IMR-90 (cell line): ENCODE measurements at regions not wholly inside any gene's neighbourhood (a gene's known extent, or its start where the extent isn't known, plus 50 kb on each side); places are given as distances from the start of the nearest gene placed in this dataset.

Experiments used
- ATAC-seq: fragments of 200-7000 bp; cut with Tn5 transposase; 2 replicates; pipeline ENCODE4 v1.9.1; 2020; ENCODE audit warnings: low read depth, mild to moderate bottlenecking, moderate library complexity
- BruUV-seq: library from RNA; stranded (reverse); fragments of 400-500 nt; replicated peaks from 2 replicates; lab custom pipeline; 2021; lab: Mats Ljungman, UMichigan
- CTCF ChIA-PET: fragments of 300-600 bp; formaldehyde crosslinking; extraction: SDS; loops from one replicate; lab custom pipeline; 2021; ENCODE audit warnings: antibody characterized with exemption; lab: Yijun Ruan, JAX
- POLR2A ChIA-PET: fragments of 300-600 bp; sonication (Branson Sonifier 250); formaldehyde crosslinking; loops from one replicate; lab custom pipeline; 2022; ENCODE audit warnings: antibody characterized with exemption; ENCODE audit not compliant: unreplicated experiment; lab: Charles Lee
- DNase-seq: peaks from one replicate; pipeline ENCODE4 v3.0.0; 2013
- H2AFZ ChIP-seq: replicated peaks from 2 replicates; pipeline ENCODE3; 2013; ENCODE audit warnings: low read length, mild to moderate bottlenecking; ENCODE audit not compliant: poor library complexity
- H2AK5ac ChIP-seq: 2 replicates; pipeline ENCODE4 v1.6.1; 2013; ENCODE audit warnings: low read depth, low read length, inconsistent platforms
- H2AK9ac ChIP-seq: replicated peaks from 2 replicates; pipeline ENCODE3; 2013; ENCODE audit warnings: mild to moderate bottlenecking, low read depth, low read length, moderate library complexity; ENCODE audit not compliant: poor library complexity
- H2BK120ac ChIP-seq: 2 replicates; pipeline ENCODE4 v1.6.1; 2013; ENCODE audit warnings: low read depth, low read length, inconsistent platforms
- H2BK15ac ChIP-seq: 3 replicates; pipeline ENCODE4 v1.6.1; 2013; ENCODE audit warnings: low read depth, low read length, inconsistent platforms
- H2BK20ac ChIP-seq: 2 replicates; pipeline ENCODE4 v1.6.1; 2013; ENCODE audit warnings: low read depth, mild to moderate bottlenecking, inconsistent platforms, low read length, moderate library complexity
- H2BK5ac ChIP-seq: 2 replicates; pipeline ENCODE4 v1.6.1; 2013; ENCODE audit warnings: mild to moderate bottlenecking, low read depth, low read length, inconsistent platforms; ENCODE audit not compliant: poor library complexity, severe bottlenecking
- H3K14ac ChIP-seq: replicated peaks from 2 replicates; pipeline ENCODE4 v1.6.1; 2013; ENCODE audit warnings: low read depth, low read length, inconsistent platforms
- H3K18ac ChIP-seq: 2 replicates; pipeline ENCODE4 v1.6.1; 2013; ENCODE audit warnings: low read depth, low read length, control low read depth
- H3K23ac ChIP-seq: 2 replicates; pipeline ENCODE4 v1.6.1; 2013; ENCODE audit warnings: low read depth, low read length, inconsistent platforms
- H3K27ac ChIP-seq: 2 replicates; pipeline ENCODE4 v1.5.1; 2013; ENCODE audit warnings: mild to moderate bottlenecking, control low read depth, low read length; ENCODE audit not compliant: insufficient read depth
- H3K27me3 ChIP-seq: 2 replicates; pipeline ENCODE4 v1.6.1; 2013; ENCODE audit warnings: low read length; ENCODE audit not compliant: control insufficient read depth, insufficient read depth
- H3K36me3 ChIP-seq: 2 replicates; pipeline ENCODE4 v1.6.1; 2013; ENCODE audit warnings: low read length, mixed read lengths; ENCODE audit not compliant: control insufficient read depth, insufficient read depth
- H3K4ac ChIP-seq: 2 replicates; pipeline ENCODE4 v1.6.1; 2013; ENCODE audit warnings: low read depth, low read length, inconsistent platforms
- H3K4me1 ChIP-seq: 2 replicates; pipeline ENCODE4 v1.6.1; 2013; ENCODE audit warnings: low read length, mixed read lengths; ENCODE audit not compliant: control insufficient read depth, insufficient read depth
- H3K4me2 ChIP-seq: 2 replicates; pipeline ENCODE4 v1.6.1; 2013; ENCODE audit warnings: low read depth, mild to moderate bottlenecking, control low read depth, low read length, moderate library complexity
- H3K4me3 ChIP-seq: 2 replicates; pipeline ENCODE4 v1.5.1; 2013; ENCODE audit warnings: low read depth, mild to moderate bottlenecking, control low read depth, low read length, moderate library complexity; ENCODE audit not compliant: insufficient read depth
- H3K56ac ChIP-seq: 2 replicates; pipeline ENCODE4 v1.6.1; 2013; ENCODE audit warnings: low read length, inconsistent platforms; ENCODE audit not compliant: insufficient read depth; ENCODE audit errors: extremely low read depth
- H3K79me1 ChIP-seq, 2 experiments: 2 replicates each; pipeline ENCODE4 v1.6.1; 2013; ENCODE audit warnings: low read length in 2 of 2, inconsistent platforms in 1 of 2, low read depth in 1 of 2
- H3K9ac ChIP-seq: 2 replicates; pipeline ENCODE4 v1.6.1; 2013; ENCODE audit warnings: low read depth, low read length, control low read depth
- H3K9me1 ChIP-seq: 2 replicates; pipeline ENCODE4 v1.6.1; 2013; ENCODE audit warnings: low read length, inconsistent platforms; ENCODE audit not compliant: insufficient read depth
- H3K9me3 ChIP-seq: 2 replicates; pipeline ENCODE4 v1.6.1; 2013; ENCODE audit warnings: low read length; ENCODE audit not compliant: control insufficient read depth, insufficient read depth
- H4K20me1 ChIP-seq: 2 replicates; pipeline ENCODE4 v1.6.1; 2013; ENCODE audit warnings: low read length, inconsistent platforms; ENCODE audit not compliant: insufficient read depth
- H4K5ac ChIP-seq: 2 replicates; pipeline ENCODE4 v1.6.1; 2013; ENCODE audit warnings: mild to moderate bottlenecking, low read depth, low read length, control low read depth
- H4K8ac ChIP-seq, 2 experiments: 2 replicates each; pipeline ENCODE4 v1.6.1; 2013; ENCODE audit warnings: low read depth in 2 of 2, low read length in 2 of 2, control low read depth in 1 of 2, inconsistent platforms in 1 of 2
- H4K91ac ChIP-seq: 2 replicates; pipeline ENCODE4 v1.6.1; 2013; ENCODE audit warnings: low read depth, low read length, inconsistent platforms; ENCODE audit not compliant: insufficient read depth
- BHLHE40 ChIP-seq: fragments of 150-350 bp; IDR thresholded peaks from 2 replicates; pipeline ENCODE4 v1.6.1; 2016; ENCODE audit warnings: mild to moderate bottlenecking, low read depth, low read length
- CEBPB ChIP-seq: IDR thresholded peaks from 2 replicates; pipeline ENCODE4 v1.6.1; 2012; ENCODE audit warnings: low read depth, low read length, improper control_type of control experiment
- CHD1 ChIP-seq: IDR thresholded peaks from 2 replicates; pipeline ENCODE4 v1.6.1; 2012; ENCODE audit warnings: low read depth, low read length, improper control_type of control experiment
- FOS ChIP-seq: fragments of 150-350 bp; IDR thresholded peaks from 2 replicates; pipeline ENCODE4 v1.6.1; 2016; ENCODE audit warnings: low read depth, low read length
- MAFK ChIP-seq: IDR thresholded peaks from 2 replicates; pipeline ENCODE4 v1.6.1; 2012; ENCODE audit warnings: low read depth, low read length, improper control_type of control experiment
- MAZ ChIP-seq: IDR thresholded peaks from 2 replicates; pipeline ENCODE4 v1.6.1; 2012; ENCODE audit warnings: low read depth, mild to moderate bottlenecking, low read length, improper control_type of control experiment, moderate library complexity, borderline replicate concordance
- MXI1 ChIP-seq: IDR thresholded peaks from 2 replicates; pipeline ENCODE4 v1.6.1; 2012; ENCODE audit warnings: low read depth, mild to moderate bottlenecking, low read length, moderate library complexity, borderline replicate concordance
- NFE2L2 ChIP-seq: fragments of 150-350 bp; IDR thresholded peaks from 2 replicates; pipeline ENCODE4 v1.6.1; 2016; ENCODE audit warnings: low read depth, mild to moderate bottlenecking, low read length
- POLR2A ChIP-seq: IDR thresholded peaks from 2 replicates; pipeline ENCODE4 v1.6.1; 2012; ENCODE audit warnings: mild to moderate bottlenecking, low read depth, low read length
- RAD21 ChIP-seq: IDR thresholded peaks from 2 replicates; pipeline ENCODE4 v1.6.1; 2012; ENCODE audit warnings: low read length, improper control_type of control experiment
- RCOR1 ChIP-seq: IDR thresholded peaks from 2 replicates; pipeline ENCODE4 v1.6.1; 2012; ENCODE audit warnings: mild to moderate bottlenecking, low read length, improper control_type of control experiment; ENCODE audit not compliant: insufficient replicate concordance
- RFX5 ChIP-seq: IDR thresholded peaks from 2 replicates; pipeline ENCODE4 v1.8.0; 2012; ENCODE audit warnings: low read depth, mild to moderate bottlenecking, low read length, moderate library complexity
- SMC3 ChIP-seq: fragments of 150-350 bp; IDR thresholded peaks from 2 replicates; pipeline ENCODE4 v1.6.1; 2016; ENCODE audit warnings: low read depth, mild to moderate bottlenecking, antibody characterized with exemption, low read length, moderate library complexity
- WGBS, 2 experiments: methylation state at CpG; one replicate each; pipeline versions ENCODE4 v1.1.5 to v1.1.7; 2013; ENCODE audit warnings: missing lambda C conversion rate in 2 of 2; ENCODE audit not compliant: insufficient read length in 1 of 2; ENCODE audit errors: extremely low coverage in 2 of 2; 5-methylcytosine and 5-hydroxymethylcytosine counted together
- dilution Hi-C: fragments of 300-500 bp; cut with HindIII; formaldehyde crosslinking; loops from one replicate; pipeline ENCODE4 v1.14.3; 2018; ENCODE audit warnings: low sequenced_read_pairs; ENCODE audit not compliant: unreplicated experiment
- in situ Hi-C: fragments of 300-500 bp; cut with MboI; formaldehyde crosslinking; loops from 3 replicates; pipeline ENCODE4 v1.14.3; 2019; ENCODE audit warnings: low sequenced_read_pairs, inconsistent platforms, mixed read lengths
- intact Hi-C: fragments of 100-400 bp; cut with micrococcal nuclease; formaldehyde crosslinking; loops from 2 replicates; pipeline ENCODE4 v1.10.0; 2022
- TF ChIP-seq, protein P1 (sequence below): conservative IDR thresholded peaks from 2 replicates; pipeline ENCODE4 v1.5.1; 2012; ENCODE audit warnings: mild to moderate bottlenecking, low read depth, low read length, improper control_type of control experiment
- TF ChIP-seq, protein P2 (sequence below): fragments of 150-350 bp; IDR thresholded peaks from 2 replicates; pipeline ENCODE4 v1.6.1; 2017; ENCODE audit warnings: mild to moderate bottlenecking, antibody characterized with exemption, low read length, low read depth
- TF ChIP-seq, protein P3 (sequence below): fragments of 150-350 bp; IDR thresholded peaks from 2 replicates; pipeline ENCODE4 v1.6.1; 2016; ENCODE audit warnings: low read depth, mild to moderate bottlenecking, low read length, moderate library complexity, borderline replicate concordance

DNA sequence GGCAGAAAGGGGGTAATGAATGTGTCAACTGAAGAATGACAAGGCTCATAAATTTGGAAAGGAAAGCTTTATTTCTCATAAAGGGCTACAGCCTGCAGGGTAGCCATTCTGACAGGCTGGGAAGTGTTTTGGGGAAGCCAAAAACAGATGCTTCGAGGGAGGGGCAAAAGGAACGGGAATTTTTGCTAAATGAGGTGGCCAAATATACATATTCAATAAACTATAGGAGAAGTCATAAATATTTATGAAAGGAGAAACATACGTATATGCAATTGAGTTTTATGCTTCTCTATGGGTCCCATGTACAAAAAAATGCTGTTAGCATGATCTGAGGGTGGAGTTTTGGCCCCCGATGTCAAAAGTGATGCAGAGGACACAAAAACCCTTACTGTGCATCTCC lies 180.7 kb downstream of the FNDC1 start:
- H3K9ac ChIP-seq, result no peak overlapping the region
- no peak overlapping the region for H3K23ac ChIP-seq
- ChIA-PET CTCF (no interaction called here), POLR2A (no interaction called here)
- no peak overlapping the region for H3K56ac ChIP-seq
- H2BK20ac ChIP-seq, result no peak overlapping the region
- no peak overlapping the region for H3K18ac ChIP-seq
- no peak overlapping the region for H4K8ac ChIP-seq
- intact Hi-C loops (no loop called here), dilution Hi-C loops (no loop called here), in situ Hi-C loops (no loop called here)
- DNase-seq, result no peak
- no peak overlapping the region for H2AK9ac ChIP-seq
- ATAC-seq, result no peak
- TF ChIP-seq MAZ (no peak), BHLHE40 (no peak), MXI1 (no peak), MAFK (no peak), POLR2A (no peak), CHD1 (no peak), CEBPB (no peak), RCOR1 (no peak), RAD21 (no peak), NFE2L2 (no peak), SMC3 (no peak), RFX5 (no peak), FOS (no peak)
- TF ChIP-seq, protein P1, sequence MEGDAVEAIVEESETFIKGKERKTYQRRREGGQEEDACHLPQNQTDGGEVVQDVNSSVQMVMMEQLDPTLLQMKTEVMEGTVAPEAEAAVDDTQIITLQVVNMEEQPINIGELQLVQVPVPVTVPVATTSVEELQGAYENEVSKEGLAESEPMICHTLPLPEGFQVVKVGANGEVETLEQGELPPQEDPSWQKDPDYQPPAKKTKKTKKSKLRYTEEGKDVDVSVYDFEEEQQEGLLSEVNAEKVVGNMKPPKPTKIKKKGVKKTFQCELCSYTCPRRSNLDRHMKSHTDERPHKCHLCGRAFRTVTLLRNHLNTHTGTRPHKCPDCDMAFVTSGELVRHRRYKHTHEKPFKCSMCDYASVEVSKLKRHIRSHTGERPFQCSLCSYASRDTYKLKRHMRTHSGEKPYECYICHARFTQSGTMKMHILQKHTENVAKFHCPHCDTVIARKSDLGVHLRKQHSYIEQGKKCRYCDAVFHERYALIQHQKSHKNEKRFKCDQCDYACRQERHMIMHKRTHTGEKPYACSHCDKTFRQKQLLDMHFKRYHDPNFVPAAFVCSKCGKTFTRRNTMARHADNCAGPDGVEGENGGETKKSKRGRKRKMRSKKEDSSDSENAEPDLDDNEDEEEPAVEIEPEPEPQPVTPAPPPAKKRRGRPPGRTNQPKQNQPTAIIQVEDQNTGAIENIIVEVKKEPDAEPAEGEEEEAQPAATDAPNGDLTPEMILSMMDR, result no peak
- TF ChIP-seq, protein P2, sequence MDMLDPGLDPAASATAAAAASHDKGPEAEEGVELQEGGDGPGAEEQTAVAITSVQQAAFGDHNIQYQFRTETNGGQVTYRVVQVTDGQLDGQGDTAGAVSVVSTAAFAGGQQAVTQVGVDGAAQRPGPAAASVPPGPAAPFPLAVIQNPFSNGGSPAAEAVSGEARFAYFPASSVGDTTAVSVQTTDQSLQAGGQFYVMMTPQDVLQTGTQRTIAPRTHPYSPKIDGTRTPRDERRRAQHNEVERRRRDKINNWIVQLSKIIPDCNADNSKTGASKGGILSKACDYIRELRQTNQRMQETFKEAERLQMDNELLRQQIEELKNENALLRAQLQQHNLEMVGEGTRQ, result no peak
- TF ChIP-seq, protein P3, sequence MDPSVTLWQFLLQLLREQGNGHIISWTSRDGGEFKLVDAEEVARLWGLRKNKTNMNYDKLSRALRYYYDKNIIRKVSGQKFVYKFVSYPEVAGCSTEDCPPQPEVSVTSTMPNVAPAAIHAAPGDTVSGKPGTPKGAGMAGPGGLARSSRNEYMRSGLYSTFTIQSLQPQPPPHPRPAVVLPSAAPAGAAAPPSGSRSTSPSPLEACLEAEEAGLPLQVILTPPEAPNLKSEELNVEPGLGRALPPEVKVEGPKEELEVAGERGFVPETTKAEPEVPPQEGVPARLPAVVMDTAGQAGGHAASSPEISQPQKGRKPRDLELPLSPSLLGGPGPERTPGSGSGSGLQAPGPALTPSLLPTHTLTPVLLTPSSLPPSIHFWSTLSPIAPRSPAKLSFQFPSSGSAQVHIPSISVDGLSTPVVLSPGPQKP, result no peak
- H2BK5ac ChIP-seq, result no peak overlapping the region
- no peaks in the 10 kb centered on the region for H3K27me3 ChIP-seq
- no peak overlapping the region for H3K14ac ChIP-seq
- H4K20me1 ChIP-seq, result no peaks in the 10 kb centered on the region
- H3K79me1 ChIP-seq, result no peaks in the 10 kb centered on the region
- WGBS, 2 experiments, result no CpG with 5 or more reads among the region's 4 CpGs
- H2BK120ac ChIP-seq, result no peak overlapping the region
- no peak overlapping the region for H3K4ac ChIP-seq
- no peak overlapping the region for H3K4me2 ChIP-seq
- no peak overlapping the region for H4K91ac ChIP-seq
- H4K5ac ChIP-seq, result no peak overlapping the region
- H3K4me3 ChIP-seq, result no peak overlapping the region
- H3K9me1 ChIP-seq, result no peaks in the 10 kb centered on the region
- no peaks in the 10 kb centered on the region; the same call in 1 of the 2 replicates for H3K9me3 ChIP-seq
- H2BK15ac ChIP-seq, result no peak overlapping the region
- H2AFZ ChIP-seq, result no peak overlapping the region
- no peak overlapping the region for H3K27ac ChIP-seq
- H3K4me1 ChIP-seq, result no peaks in the 10 kb centered on the region
- H3K36me3 ChIP-seq, result no peaks in the 10 kb centered on the region
- no peak overlapping the region for H2AK5ac ChIP-seq
- BruUV-seq, result no TSS peak
